Activated B cell treated with CpG ODN at 0.5 μM for 24 hours (primary cell): ENCODE measurements at regions not wholly inside any gene's neighbourhood (a gene's known extent, or its start where the extent isn't known, plus 50 kb on each side); places are given as distances from the start of the nearest gene placed in this dataset.

Experiments
- ATAC-seq: fragments of 200-7000 bp; cut with Tn5 transposase; one replicate; pipeline ENCODE4 v1.10.0; 2021; ENCODE audit warnings: low read depth, mild to moderate bottlenecking, moderate library complexity
- CTCF ChIA-PET: fragments of 350-600 bp; sonication (Branson Sonifier 250); formaldehyde crosslinking; loops from one replicate; lab custom pipeline; 2021; ENCODE audit warnings: antibody characterized with exemption; lab: Charles Lee
- POLR2A ChIA-PET: fragments of 350-600 bp; sonication (Branson Sonifier 250); formaldehyde crosslinking; loops from one replicate; lab custom pipeline; 2021; ENCODE audit warnings: antibody characterized with exemption; lab: Charles Lee
- DNase-seq: peaks from one replicate; pipeline ENCODE4 v3.0.0; 2022
- H3K27ac Mint-ChIP-seq: one replicate; pipeline ENCODE4 v1.8.0; 2020; ENCODE audit warnings: mixed read lengths
- H3K27me3 Mint-ChIP-seq: one replicate; pipeline ENCODE4 v1.8.0; 2021; ENCODE audit warnings: mixed read lengths
- H3K36me3 Mint-ChIP-seq: one replicate; pipeline ENCODE4 v1.8.0; 2021; ENCODE audit warnings: low read depth, mixed read lengths
- H3K4me1 Mint-ChIP-seq: one replicate; pipeline ENCODE4 v1.8.0; 2021; ENCODE audit warnings: mixed read lengths
- H3K4me3 Mint-ChIP-seq: one replicate; pipeline ENCODE4 v1.8.0; 2020; ENCODE audit warnings: mild to moderate bottlenecking, mixed read lengths
- H3K9me3 Mint-ChIP-seq: one replicate; pipeline ENCODE4 v1.8.0; 2020; ENCODE audit warnings: mixed read lengths
- intact Hi-C: fragments of 100-400 bp; cut with micrococcal nuclease; formaldehyde crosslinking; loops from one replicate; pipeline ENCODE4 v1.15.1; 2024
- TF ChIP-seq, protein P1 (sequence below): fragments of 200-600 bp; IDR thresholded peaks from one replicate; pipeline ENCODE4 v1.8.0; 2022; ENCODE audit warnings: antibody characterized with exemption, mild to moderate bottlenecking

DNA sequence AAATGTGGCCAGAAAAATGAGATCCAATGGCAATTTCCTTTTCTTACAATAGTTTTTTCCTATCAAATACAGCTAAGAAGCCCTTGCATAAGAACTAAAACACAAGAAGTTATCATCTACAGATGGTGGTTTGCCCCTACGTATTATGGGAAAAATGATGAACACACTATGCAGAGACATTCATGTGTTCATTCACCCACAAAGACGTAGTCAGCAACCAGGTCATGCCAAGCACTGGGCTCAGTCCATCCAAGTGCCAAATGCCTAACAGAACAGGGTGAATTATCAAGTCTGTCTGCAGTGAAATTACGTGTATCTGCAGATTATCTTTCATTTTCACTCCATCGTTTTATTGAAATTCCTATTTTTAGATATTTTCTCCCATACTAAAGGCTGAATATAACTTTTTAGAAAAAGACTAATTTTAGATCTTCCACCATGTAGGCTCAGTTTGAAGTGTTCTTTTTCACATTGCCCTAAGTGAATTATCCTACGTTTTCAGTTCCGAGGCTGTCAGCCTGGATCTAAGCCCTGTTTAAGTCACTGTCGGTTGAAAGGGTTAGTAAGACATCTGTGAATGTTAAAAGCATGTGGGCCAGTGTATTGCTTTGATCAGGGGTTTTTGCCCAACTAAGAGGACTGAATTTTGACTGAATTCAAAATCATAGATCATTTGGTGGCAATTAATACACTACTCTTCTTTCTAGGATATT lies 78.1 kb upstream of the DHX40 start:
- DNase-seq (no peak), ATAC-seq (no peak)
- Mint-ChIP-seq H3K27ac (no peak overlapping the region), H3K4me1 (no peaks in the 10 kb centered on the region), H3K36me3 (no peaks in the 10 kb centered on the region), H3K27me3 (peaks cover 11% of the 10 kb centered on the region), H3K9me3 (no peaks in the 10 kb centered on the region), H3K4me3 (no peak overlapping the region)
- ChIA-PET POLR2A (no interaction called here), CTCF (no interaction called here)
- intact Hi-C loops = no loop called here
- TF ChIP-seq, protein P1, sequence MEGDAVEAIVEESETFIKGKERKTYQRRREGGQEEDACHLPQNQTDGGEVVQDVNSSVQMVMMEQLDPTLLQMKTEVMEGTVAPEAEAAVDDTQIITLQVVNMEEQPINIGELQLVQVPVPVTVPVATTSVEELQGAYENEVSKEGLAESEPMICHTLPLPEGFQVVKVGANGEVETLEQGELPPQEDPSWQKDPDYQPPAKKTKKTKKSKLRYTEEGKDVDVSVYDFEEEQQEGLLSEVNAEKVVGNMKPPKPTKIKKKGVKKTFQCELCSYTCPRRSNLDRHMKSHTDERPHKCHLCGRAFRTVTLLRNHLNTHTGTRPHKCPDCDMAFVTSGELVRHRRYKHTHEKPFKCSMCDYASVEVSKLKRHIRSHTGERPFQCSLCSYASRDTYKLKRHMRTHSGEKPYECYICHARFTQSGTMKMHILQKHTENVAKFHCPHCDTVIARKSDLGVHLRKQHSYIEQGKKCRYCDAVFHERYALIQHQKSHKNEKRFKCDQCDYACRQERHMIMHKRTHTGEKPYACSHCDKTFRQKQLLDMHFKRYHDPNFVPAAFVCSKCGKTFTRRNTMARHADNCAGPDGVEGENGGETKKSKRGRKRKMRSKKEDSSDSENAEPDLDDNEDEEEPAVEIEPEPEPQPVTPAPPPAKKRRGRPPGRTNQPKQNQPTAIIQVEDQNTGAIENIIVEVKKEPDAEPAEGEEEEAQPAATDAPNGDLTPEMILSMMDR = no peak

DNA sequence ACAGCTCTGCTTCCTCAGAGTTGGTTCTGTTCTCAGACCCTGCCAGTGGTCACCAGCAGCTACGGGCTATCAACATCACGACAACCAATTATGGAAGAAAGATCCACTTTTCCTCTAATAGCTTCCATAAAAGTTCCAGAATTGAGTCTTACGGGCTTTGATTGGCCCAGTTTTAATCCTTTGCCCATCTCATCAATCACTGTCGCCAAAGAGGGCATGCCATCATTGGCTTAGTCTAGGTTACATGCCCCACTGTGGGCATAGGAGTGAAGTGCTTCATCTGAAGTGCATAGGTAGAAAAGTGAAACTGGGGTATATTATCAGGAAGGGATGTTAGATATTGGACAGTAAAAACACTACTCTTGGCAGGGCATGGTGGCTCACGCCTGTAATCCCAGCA lies 76.6 kb upstream of the DHX40 start:
- no peaks in the 10 kb centered on the region for H3K36me3 Mint-ChIP-seq
- no peak overlapping the region for H3K4me3 Mint-ChIP-seq
- TF ChIP-seq, protein P1 = no peak
- H3K4me1 Mint-ChIP-seq = no peaks in the 10 kb centered on the region
- POLR2A ChIA-PET = no interaction called here
- H3K27ac Mint-ChIP-seq = no peak overlapping the region
- intact Hi-C loops = no loop called here
- ATAC-seq (no peak), DNase-seq (no peak)
- CTCF ChIA-PET = no interaction called here
- peaks cover 10% of the 10 kb centered on the region for H3K27me3 Mint-ChIP-seq
- no peaks in the 10 kb centered on the region for H3K9me3 Mint-ChIP-seq

DNA sequence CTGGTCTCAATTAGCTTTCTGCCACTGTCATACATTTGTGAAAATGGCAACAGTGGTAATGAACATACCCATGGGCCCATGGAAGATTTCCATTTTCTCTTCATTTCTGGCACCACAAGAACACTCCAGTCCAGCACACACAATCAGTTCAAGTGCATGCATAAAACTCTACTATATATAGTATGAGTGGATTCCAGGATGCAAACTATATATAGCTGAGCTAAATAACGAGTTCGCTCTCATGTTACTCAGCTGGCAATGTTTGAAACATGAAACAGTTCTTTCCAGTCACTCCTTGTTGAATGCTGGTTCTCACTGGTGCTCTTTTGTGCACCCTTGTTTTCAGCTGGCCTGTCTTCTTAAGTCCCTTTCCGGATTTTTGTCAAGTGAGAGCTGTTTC lies 75.2 kb upstream of the DHX40 start:
- peaks cover 9% of the 10 kb centered on the region for H3K27me3 Mint-ChIP-seq
- no peaks in the 10 kb centered on the region for H3K9me3 Mint-ChIP-seq
- DNase-seq = no peak
- TF ChIP-seq, protein P1 = no peak
- intact Hi-C loops = no loop called here
- H3K36me3 Mint-ChIP-seq = no peaks in the 10 kb centered on the region
- POLR2A ChIA-PET = interaction anchor here (0.5 kb wide), 1 partner anchor 1003 kb away, joined by 6 read pairs; no protein-coding TSS in a partner anchor
- no peak for ATAC-seq
- H3K27ac Mint-ChIP-seq = no peak overlapping the region
- CTCF ChIA-PET = no interaction called here
- no peak overlapping the region for H3K4me3 Mint-ChIP-seq
- H3K4me1 Mint-ChIP-seq = no peaks in the 10 kb centered on the region

DNA sequence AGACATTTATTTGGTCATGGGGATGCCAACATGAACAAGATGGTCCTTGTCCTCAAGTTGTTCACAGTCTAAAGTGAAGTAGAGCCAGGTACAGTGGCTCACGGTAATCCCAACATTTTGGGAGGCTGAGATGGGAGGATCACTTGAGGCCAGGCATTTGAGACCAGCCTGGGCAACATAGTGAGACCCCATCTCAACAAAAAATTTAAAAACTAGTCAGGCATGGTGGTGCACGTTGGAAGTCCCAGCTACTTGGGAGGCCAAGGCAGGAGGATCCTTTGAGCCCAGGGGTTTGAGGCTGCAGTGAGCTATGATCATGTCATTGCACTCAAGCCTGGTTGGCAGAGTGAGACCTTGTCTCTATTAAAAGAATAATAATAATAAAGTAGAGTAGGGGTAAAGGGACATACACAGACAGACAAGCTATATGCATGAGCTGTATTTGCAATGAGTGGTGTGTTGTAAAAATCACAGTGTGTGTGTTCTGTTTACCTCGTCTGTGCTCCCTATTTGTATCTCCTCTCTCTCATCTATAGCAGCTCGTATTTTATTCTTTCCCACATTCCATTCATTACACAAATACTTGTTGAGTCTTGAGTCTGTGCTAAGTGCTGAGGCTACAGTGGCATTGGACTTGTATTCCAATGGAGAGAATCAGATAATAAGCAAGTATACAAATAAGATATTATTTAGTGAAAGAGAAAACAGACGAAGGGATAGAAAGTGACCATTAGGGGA lies 73.9 kb upstream of the DHX40 start:
- TF ChIP-seq, protein P1 = no peak
- ChIA-PET POLR2A (no interaction called here), CTCF (no interaction called here)
- H3K4me3 Mint-ChIP-seq = no peak overlapping the region
- DNase-seq (no peak), ATAC-seq (no peak)
- H3K27me3 Mint-ChIP-seq = peaks cover 5% of the 10 kb centered on the region
- intact Hi-C loops = no loop called here
- H3K27ac Mint-ChIP-seq = no peak overlapping the region
- no peaks in the 10 kb centered on the region for H3K4me1 Mint-ChIP-seq
- H3K9me3 Mint-ChIP-seq = no peaks in the 10 kb centered on the region
- H3K36me3 Mint-ChIP-seq = no peaks in the 10 kb centered on the region

DNA sequence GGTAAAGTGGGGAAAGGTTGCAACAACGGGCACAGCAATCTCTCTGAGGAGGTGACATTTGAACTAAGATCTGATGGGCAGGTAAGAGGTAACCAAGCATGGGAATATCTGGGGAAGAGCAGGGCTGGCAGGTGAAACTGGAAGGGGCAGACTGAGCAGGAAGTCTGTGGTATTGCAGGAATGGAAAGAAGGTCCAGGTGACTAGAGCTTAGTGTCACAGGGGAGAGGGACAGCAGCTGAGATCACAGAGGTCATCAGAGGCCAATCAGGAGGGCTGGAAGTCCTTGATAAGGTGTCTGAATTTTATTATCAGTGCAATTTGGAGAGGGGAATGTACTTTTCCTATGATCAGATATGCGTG lies 73.3 kb upstream of the DHX40 start:
- no peak overlapping the region for H3K4me3 Mint-ChIP-seq
- ChIA-PET POLR2A (no interaction called here), CTCF (no interaction called here)
- intact Hi-C loops = no loop called here
- H3K27me3 Mint-ChIP-seq = peaks cover 5% of the 10 kb centered on the region
- DNase-seq (no peak), ATAC-seq (no peak)
- H3K27ac Mint-ChIP-seq = no peak overlapping the region
- H3K36me3 Mint-ChIP-seq = no peaks in the 10 kb centered on the region
- TF ChIP-seq, protein P1 = no peak
- H3K9me3 Mint-ChIP-seq = no peaks in the 10 kb centered on the region
- H3K4me1 Mint-ChIP-seq = no peaks in the 10 kb centered on the region
